Thymus (tissue), 11 donors: ENCODE measurements at regions not wholly inside any gene's neighbourhood (a gene's known extent, or its start where the extent isn't known, plus 50 kb on each side); places are given as distances from the start of the nearest gene placed in this dataset.

ENCODE experiments used
- DNase-seq, 9 donors: peaks; one replicate each; pipeline ENCODE4 v3.0.0-alpha.2; 2013; ENCODE audit warnings: low spot score in 9 of 9, low read depth in 6 of 9, missing footprints in 1 of 9
- H3K27ac ChIP-seq, 2 donors: one replicate each; pipeline ENCODE4 v1.5.1; 2013; ENCODE audit warnings: control low read depth in 1 of 2, low read depth in 1 of 2, low read length in 1 of 2, mild to moderate bottlenecking in 1 of 2, moderate library complexity in 1 of 2
- H3K27me3 ChIP-seq, 2 donors: one replicate each; pipeline ENCODE4 v1.5.1; 2013; ENCODE audit warnings: low read length in 1 of 2; ENCODE audit not compliant: control insufficient read depth in 2 of 2, insufficient read depth in 1 of 2
- H3K36me3 ChIP-seq, 2 donors: one replicate each; pipeline ENCODE4 v1.5.1; 2013; ENCODE audit warnings: low read length in 1 of 2, mild to moderate bottlenecking in 1 of 2, moderate library complexity in 1 of 2; ENCODE audit not compliant: control insufficient read depth in 2 of 2, insufficient read depth in 2 of 2
- H3K4me1 ChIP-seq, 2 donors: one replicate each; pipeline ENCODE4 v1.5.1; 2013; ENCODE audit warnings: low read length in 2 of 2; ENCODE audit not compliant: control insufficient read depth in 2 of 2, insufficient read depth in 2 of 2
- H3K4me3 ChIP-seq, 2 donors: one replicate each; pipeline ENCODE4 v1.5.1; 2013; ENCODE audit warnings: low read length in 2 of 2, control low read depth in 1 of 2, mild to moderate bottlenecking in 1 of 2
- H3K9me3 ChIP-seq, 2 donors: one replicate each; pipeline ENCODE4 v1.5.1; 2013; ENCODE audit warnings: low read length in 1 of 2, mild to moderate bottlenecking in 1 of 2; ENCODE audit not compliant: control insufficient read depth in 2 of 2, insufficient read depth in 1 of 2
- WGBS: extraction: QIAGEN DNeasy Blood & Tissue Kit; methylation state at CpG from one replicate; pipeline ENCODE4 v1.1.7; 2013; 5-methylcytosine and 5-hydroxymethylcytosine counted together
- donor health status: healthy.

GRCh38 chr12:98372340-98373024, 142.9 kb upstream of the TMPO start:
- no peaks in the 10 kb centered on the region for H3K27me3 ChIP-seq
- H3K36me3 ChIP-seq, result no peaks in the 10 kb centered on the region
- no peak overlapping the region for H3K27ac ChIP-seq
- peaks cover 0 to 2% of the 10 kb centered on the region in 2 donors for H3K4me1 ChIP-seq
- WGBS, result 62% methylated on average over 5 of the region's 5 CpGs
- DNase-seq, result no peak
- no peaks in the 10 kb centered on the region for H3K9me3 ChIP-seq
- H3K4me3 ChIP-seq, result no peak overlapping the region

- Histone ChIP-seq H3K27me3 (no peaks in the 10 kb centered on the region), H3K4me1 (peaks cover 0 to 2% of the 10 kb centered on the region in 2 donors), H3K27ac (no peak overlapping the region), H3K9me3 (no peaks in the 10 kb centered on the region), H3K4me3 (no peak overlapping the region), H3K36me3 (no peaks in the 10 kb centered on the region)
- 60% methylated on average over 2 of the region's 2 CpGs for WGBS
- peak in 7 of 9 donors; percentile 2 to 36 (median 13) for DNase-seq
These were observed 142.3 kb upstream of the TMPO start for GRCh38 chr12:98373025-98373554.

- H3K4me1 ChIP-seq, result peaks cover 0 to 2% of the 10 kb centered on the region in 2 donors
- 7% methylated on average over 1 of the region's 1 CpG for WGBS
- H3K36me3 ChIP-seq, result no peaks in the 10 kb centered on the region
- H3K27ac ChIP-seq, result no peak overlapping the region
- H3K4me3 ChIP-seq, result no peak overlapping the region
- no peaks in the 10 kb centered on the region for H3K27me3 ChIP-seq
- no peaks in the 10 kb centered on the region for H3K9me3 ChIP-seq
- no peak for DNase-seq
These were observed 141.4 kb upstream of the TMPO start for GRCh38 chr12:98374007-98374406.

DNA sequence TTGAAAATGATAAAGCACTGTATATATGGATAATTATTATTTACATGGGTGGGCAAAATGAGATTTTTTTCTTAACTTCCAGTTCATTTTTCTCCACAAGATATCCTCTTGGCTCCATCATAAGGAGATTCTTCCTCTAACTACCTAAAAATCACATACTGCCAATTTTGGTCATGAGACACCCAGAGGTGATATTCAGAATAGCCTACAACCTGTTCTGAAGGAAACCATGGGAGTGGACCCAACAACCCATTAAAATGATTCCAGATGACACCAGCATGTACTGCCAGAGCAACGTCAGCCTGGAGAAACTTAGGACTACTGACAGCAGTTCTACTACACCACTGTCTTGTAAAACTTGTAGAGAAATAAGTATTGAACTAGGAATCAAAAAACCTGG, 136.3 kb upstream of the TMPO start:
- Histone ChIP-seq H3K4me1 (no peaks in the 10 kb centered on the region), H3K9me3 (no peaks in the 10 kb centered on the region), H3K27ac (no peak overlapping the region), H3K36me3 (no peaks in the 10 kb centered on the region), H3K4me3 (no peak overlapping the region), H3K27me3 (no peaks in the 10 kb centered on the region)
- DNase-seq, result no peak
- 92% methylated on average over 1 of the region's 1 CpG for WGBS

DNA sequence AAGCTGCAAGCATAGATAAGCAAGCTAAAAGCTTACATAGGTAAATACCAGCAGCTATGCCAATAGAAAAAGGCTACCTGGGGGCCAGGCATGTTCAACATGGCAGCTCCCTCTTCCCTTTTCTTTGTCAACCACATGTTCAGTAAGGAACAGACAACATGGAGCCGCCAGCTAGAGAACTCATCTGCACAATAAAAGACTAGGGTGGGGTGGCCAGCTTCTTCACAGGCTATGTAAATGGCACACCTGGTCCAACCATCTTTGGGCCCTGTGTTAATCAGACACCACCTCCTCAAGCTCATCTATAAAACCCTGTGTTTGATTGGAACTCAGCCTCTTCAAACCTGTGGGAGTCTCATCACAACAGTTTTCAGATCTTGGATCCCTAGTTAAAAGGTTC, 129.7 kb upstream of the TMPO start:
- H3K27ac ChIP-seq, result no peak overlapping the region
- WGBS, result 97% methylated on average over 1 of the region's 1 CpG
- H3K4me1 ChIP-seq, result no peaks in the 10 kb centered on the region
- H3K36me3 ChIP-seq, result no peaks in the 10 kb centered on the region
- no peaks in the 10 kb centered on the region for H3K27me3 ChIP-seq
- no peaks in the 10 kb centered on the region for H3K9me3 ChIP-seq
- no peak for DNase-seq
- no peak overlapping the region for H3K4me3 ChIP-seq

DNA sequence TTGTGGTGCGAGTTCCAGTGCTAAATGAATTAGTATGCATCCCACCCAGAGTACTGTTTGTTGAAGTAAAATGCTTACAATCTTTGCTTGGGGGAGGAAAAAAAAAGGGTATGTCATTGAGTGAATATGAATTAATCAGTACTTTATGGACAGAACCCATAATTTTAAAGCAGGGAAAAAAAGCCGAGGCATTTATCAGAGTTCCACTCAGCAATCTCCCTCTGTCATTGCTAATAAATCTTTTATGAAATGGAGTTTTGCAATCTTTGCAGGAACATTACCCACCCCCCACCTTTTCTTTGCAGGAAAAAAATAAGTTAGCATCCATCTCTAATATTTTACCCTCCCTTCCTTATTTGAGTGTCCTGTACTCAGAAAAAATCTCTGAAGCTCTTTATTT, 127.9 kb upstream of the TMPO start:
- no peak for DNase-seq
- H3K27ac ChIP-seq, result no peak overlapping the region
- 90% methylated on average over 2 of the region's 2 CpGs for WGBS

DNA sequence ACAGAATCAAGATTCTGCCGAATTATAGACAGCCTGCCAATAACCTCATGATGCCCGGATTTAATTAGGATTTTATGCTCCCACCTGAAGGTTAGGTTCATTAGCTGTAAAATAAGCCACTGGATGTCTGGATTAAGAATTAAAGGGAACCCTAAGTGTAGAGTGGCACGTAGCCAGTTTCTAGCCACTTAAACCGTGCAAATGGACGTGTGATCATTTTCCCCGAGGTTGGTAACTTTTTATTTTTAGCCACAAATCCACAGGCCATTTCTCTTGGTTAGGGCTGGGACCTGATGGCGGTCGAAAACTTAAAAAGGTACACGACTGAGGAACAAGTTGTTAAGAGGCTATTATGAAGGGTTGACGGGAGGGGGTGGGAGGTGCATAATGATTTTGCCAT, 127.3 kb upstream of the TMPO start:
- no peaks in the 10 kb centered on the region for H3K4me1 ChIP-seq
- no peak overlapping the region for H3K4me3 ChIP-seq
- no peaks in the 10 kb centered on the region for H3K36me3 ChIP-seq
- WGBS, result 92% methylated on average over 10 of the region's 10 CpGs
- DNase-seq, result no peak
- no peak overlapping the region for H3K27ac ChIP-seq
- no peaks in the 10 kb centered on the region for H3K9me3 ChIP-seq
- no peaks in the 10 kb centered on the region for H3K27me3 ChIP-seq

More for the DNA sequence above, 127.9 kb upstream of the TMPO start:
- no peaks in the 10 kb centered on the region for H3K9me3 ChIP-seq
- no peaks in the 10 kb centered on the region for H3K27me3 ChIP-seq
- H3K4me3 ChIP-seq, result no peak overlapping the region
- no peaks in the 10 kb centered on the region for H3K36me3 ChIP-seq
- no peaks in the 10 kb centered on the region for H3K4me1 ChIP-seq

DNA sequence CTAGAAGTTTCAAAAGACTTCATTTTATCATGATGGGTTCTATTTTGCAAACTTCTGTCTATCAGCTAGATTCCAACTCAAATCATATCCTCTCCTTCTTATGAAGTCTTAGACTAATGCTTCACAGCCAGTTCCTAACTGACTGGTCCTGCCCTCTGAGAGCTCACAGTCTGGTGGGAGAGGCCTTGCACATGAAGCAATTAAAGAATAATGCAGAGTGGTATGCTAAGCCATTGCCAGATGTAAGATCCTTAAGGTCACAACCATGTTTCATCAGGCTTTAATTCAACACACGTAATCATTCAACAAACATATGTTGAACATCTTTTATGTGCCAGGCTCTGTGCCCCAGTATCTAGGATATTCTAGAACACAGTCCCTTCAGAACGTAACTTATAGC, 125.8 kb upstream of the TMPO start:
- WGBS, result 95% methylated on average over 2 of the region's 2 CpGs
- Histone ChIP-seq H3K4me3 (no peak overlapping the region), H3K27ac (no peak overlapping the region), H3K36me3 (no peaks in the 10 kb centered on the region), H3K4me1 (no peaks in the 10 kb centered on the region), H3K27me3 (no peaks in the 10 kb centered on the region), H3K9me3 (no peaks in the 10 kb centered on the region)
- no peak for DNase-seq

DNA sequence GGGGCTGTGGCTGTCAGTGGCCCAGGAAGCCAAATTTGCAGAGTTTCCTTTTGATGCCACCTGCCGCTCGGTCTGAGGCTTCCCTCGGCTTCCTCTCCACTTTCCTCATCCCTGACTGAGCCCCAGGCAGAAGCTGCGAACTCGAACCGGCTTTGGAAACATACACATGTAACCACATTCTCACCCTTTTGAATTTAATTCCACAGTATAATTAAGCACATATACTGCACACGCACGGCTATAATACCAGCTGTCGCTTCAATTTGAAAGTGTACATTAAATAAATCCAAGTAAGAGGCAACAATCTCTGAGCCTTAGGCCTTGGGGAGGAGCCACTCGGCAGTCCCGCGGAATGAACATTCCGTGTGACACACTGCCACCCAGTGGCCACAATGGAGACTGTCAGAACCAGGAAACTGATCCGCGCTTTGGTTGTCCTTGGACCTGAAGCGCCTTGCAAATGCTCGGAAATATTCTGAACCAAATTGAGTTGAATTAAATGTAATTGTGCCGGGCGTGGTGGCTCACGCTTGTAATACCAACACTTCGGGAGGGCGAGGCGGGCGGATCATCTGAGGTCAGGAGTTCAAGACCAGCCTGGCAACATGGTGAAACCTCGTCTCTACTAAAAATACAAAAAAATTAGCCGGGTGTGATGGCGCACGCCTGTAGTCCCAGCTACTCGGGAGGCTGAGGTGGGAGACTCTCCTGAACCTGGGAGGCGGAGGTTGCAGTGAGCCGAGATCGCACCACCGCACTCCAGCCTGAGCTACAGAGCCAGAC, 117.9 kb upstream of the TMPO start:
- H3K27me3 ChIP-seq, result no peaks in the 10 kb centered on the region
- no peaks in the 10 kb centered on the region for H3K36me3 ChIP-seq
- 25% methylated on average over 33 of the region's 33 CpGs for whole genome bisulfite sequencing
- H3K4me3 ChIP-seq, result peak overlapping the region; percentile 37 to 43
- DNase-seq, result peak; percentile 67 to 90 (median 81)
- peaks cover 0 to 11% of the 10 kb centered on the region in 2 donors for H3K4me1 ChIP-seq
- H3K9me3 ChIP-seq, result no peaks in the 10 kb centered on the region
- no peak overlapping the region for H3K27ac ChIP-seq
